ENCODE measurements at regions not wholly inside any gene's neighbourhood (a gene's known extent, or its start where the extent isn't known, plus 50 kb on each side); places are given as distances from the start of the nearest gene placed in this dataset.

DNA sequence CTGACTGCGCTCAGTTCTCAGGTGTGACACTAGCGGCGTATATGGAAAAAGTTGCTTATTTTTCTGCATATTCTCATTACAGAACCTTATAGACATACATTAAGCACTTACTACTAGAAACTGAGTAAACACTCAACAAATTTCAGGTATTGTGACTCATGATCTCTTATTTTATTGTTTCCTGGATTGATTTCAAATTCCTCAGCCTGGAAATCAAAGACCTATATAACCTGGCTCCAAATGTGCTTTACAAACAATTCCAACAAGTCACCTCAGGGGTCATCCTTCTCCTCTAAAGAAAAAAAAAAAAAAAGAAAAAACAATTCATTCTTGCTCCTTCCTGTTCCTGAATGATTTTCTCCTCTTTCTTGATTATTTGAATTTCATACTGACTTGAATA is 152.3 kb downstream of the ADAM29 start:
- TF ChIP-seq, protein P1, sequence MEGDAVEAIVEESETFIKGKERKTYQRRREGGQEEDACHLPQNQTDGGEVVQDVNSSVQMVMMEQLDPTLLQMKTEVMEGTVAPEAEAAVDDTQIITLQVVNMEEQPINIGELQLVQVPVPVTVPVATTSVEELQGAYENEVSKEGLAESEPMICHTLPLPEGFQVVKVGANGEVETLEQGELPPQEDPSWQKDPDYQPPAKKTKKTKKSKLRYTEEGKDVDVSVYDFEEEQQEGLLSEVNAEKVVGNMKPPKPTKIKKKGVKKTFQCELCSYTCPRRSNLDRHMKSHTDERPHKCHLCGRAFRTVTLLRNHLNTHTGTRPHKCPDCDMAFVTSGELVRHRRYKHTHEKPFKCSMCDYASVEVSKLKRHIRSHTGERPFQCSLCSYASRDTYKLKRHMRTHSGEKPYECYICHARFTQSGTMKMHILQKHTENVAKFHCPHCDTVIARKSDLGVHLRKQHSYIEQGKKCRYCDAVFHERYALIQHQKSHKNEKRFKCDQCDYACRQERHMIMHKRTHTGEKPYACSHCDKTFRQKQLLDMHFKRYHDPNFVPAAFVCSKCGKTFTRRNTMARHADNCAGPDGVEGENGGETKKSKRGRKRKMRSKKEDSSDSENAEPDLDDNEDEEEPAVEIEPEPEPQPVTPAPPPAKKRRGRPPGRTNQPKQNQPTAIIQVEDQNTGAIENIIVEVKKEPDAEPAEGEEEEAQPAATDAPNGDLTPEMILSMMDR (IDR thresholded peaks at IDR 0.05; ENCODE audit: insufficient read depth, low read depth, low read length) = no peak
- no peak for TF ChIP-seq EZH2 (IDR thresholded peaks at IDR 0.05; ENCODE audit: insufficient read depth, low read length)
